Ecto neural progenitor cell (in vitro differentiated cells): ENCODE measurements at regions not wholly inside any gene's neighbourhood (a gene's known extent, or its start where the extent isn't known, plus 50 kb on each side); places are given as distances from the start of the nearest gene placed in this dataset.
"Not testable (repeated sequence)": the region's sequence is repeated elsewhere in the genome, so short reads cannot be mapped to it uniquely, and the experiment has no call there.

Experiments
- DNase-seq: peaks from one replicate; pipeline ENCODE4 v3.0.0-alpha.2; 2018; ENCODE audit warnings: low spot score

GRCh38 chr10:9510626-9511025 lies 1456.1 kb downstream of the GATA3 start:
- DNase-seq = no peak

GRCh38 chr10:9515922-9516321 lies 1461.4 kb downstream of the GATA3 start:
- DNase-seq = no peak

- DNase-seq = no peak
These were observed 1481.3 kb downstream of the GATA3 start for GRCh38 chr10:9535744-9536143.

- DNase-seq = no peak
These were observed 1472.6 kb upstream of the CELF2 start for GRCh38 chr10:9545073-9545472.

GRCh38 chr10:9547936-9548904 lies 1469.5 kb upstream of the CELF2 start:
- no peak for DNase-seq

GRCh38 chr10:9550810-9551209 lies 1466.9 kb upstream of the CELF2 start:
- no peak for DNase-seq

GRCh38 chr10:9554321-9554720 lies 1463.4 kb upstream of the CELF2 start:
- no peak for DNase-seq

- no peak for DNase-seq
These were observed 1456.7 kb upstream of the CELF2 start for GRCh38 chr10:9560976-9561375.

GRCh38 chr10:9561821-9562505 lies 1455.7 kb upstream of the CELF2 start:
- no peak for DNase-seq

GRCh38 chr10:9577746-9578145 lies 1439.9 kb upstream of the CELF2 start:
- DNase-seq = no peak

GRCh38 chr10:9579110-9579705 lies 1438.5 kb upstream of the CELF2 start:
- no peak for DNase-seq

GRCh38 chr10:9582803-9583202 lies 1434.9 kb upstream of the CELF2 start:
- not testable (repeated sequence) for DNase-seq

GRCh38 chr10:9596368-9596920 lies 1421.2 kb upstream of the CELF2 start:
- no peak for DNase-seq

- no peak for DNase-seq
These were observed 1414.7 kb upstream of the CELF2 start for GRCh38 chr10:9602998-9603397.

GRCh38 chr10:9603972-9604371 lies 1413.7 kb upstream of the CELF2 start:
- no peak for DNase-seq

- DNase-seq = no peak
These were observed 1412.4 kb upstream of the CELF2 start for GRCh38 chr10:9605231-9605630.

GRCh38 chr10:9608602-9609001 lies 1409.1 kb upstream of the CELF2 start:
- DNase-seq = no peak

GRCh38 chr10:9613338-9614075 lies 1404.2 kb upstream of the CELF2 start:
- DNase-seq = no peak

GRCh38 chr10:9615189-9615588 lies 1402.5 kb upstream of the CELF2 start:
- DNase-seq = no peak

GRCh38 chr10:9621216-9621615 lies 1396.5 kb upstream of the CELF2 start:
- no peak for DNase-seq

- DNase-seq = no peak
These were observed 1392.4 kb upstream of the CELF2 start for GRCh38 chr10:9625304-9625703.

- no peak for DNase-seq
These were observed 1383.2 kb upstream of the CELF2 start for GRCh38 chr10:9634466-9634865.
